Left ventricle myocardium inferior (tissue), 1 donor: ENCODE measurements at regions not wholly inside any gene's neighbourhood (a gene's known extent, or its start where the extent isn't known, plus 50 kb on each side); places are given as distances from the start of the nearest gene placed in this dataset.

Experiments
- DNase-seq: peaks from one replicate; pipeline ENCODE4 v3.0.0-alpha.2; 2020
- H3K27ac ChIP-seq: fragments of 200-600 bp; replicated peaks from 2 replicates; pipeline ENCODE4 v1.8.0; 2021
- H3K27me3 ChIP-seq: fragments of 200-600 bp; 2 replicates; pipeline ENCODE4 v1.8.0; 2021; ENCODE audit warnings: low read depth
- H3K36me3 ChIP-seq: fragments of 200-600 bp; 2 replicates; pipeline ENCODE4 v1.8.0; 2021
- H3K4me1 ChIP-seq: fragments of 200-600 bp; 2 replicates; pipeline ENCODE4 v1.8.0; 2021
- H3K4me3 ChIP-seq: fragments of 200-600 bp; 2 replicates; pipeline ENCODE4 v1.8.0; 2021; ENCODE audit warnings: mild to moderate bottlenecking, moderate library complexity
- H3K9me3 ChIP-seq: fragments of 200-600 bp; replicated peaks from 2 replicates; pipeline ENCODE4 v1.8.0; 2021
- CTCF ChIP-seq: fragments of 200-600 bp; IDR thresholded peaks from 2 replicates; pipeline ENCODE4 v1.8.0; 2021; ENCODE audit warnings: antibody characterized with exemption, mild to moderate bottlenecking, borderline replicate concordance
- intact Hi-C: fragments of 100-400 bp; cut with micrococcal nuclease; formaldehyde crosslinking; loops from one replicate; pipeline ENCODE4 v1.11.0; 2022
- donor health status: DM: no; HTN: yes; CAD: no; lungs with severe emphysema.

DNA sequence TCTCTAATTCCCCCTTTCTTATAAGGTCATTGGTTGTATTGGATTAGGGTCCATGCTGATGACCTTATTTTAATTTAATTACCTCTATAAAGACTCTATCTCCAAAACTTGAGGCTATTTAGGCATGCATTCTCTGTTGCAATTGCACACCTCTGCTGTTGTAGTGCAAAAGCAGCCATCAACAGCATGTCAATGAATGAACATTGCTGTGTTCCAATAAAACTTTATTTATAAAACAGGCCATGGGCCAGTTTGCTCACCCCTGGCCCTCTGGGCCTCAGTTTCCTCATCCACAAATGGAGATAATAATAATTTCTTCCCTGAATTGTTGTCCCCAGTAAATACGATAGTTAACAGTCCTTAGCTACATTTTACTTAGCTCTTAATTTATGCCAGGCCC lies 100.4 kb upstream of the USP24 start:
- Histone ChIP-seq H3K9me3 (no peaks in the 10 kb centered on the region), H3K27me3 (no peaks in the 10 kb centered on the region), H3K36me3 (no peaks in the 10 kb centered on the region), H3K4me1 (peaks cover 27% of the 10 kb centered on the region), H3K4me3 (no peak overlapping the region), H3K27ac (no peak overlapping the region)
- no peak for TF ChIP-seq CTCF
- intact Hi-C loops = no loop called here
- no peak for DNase-seq

- no peak for TF ChIP-seq CTCF
- intact Hi-C loops = no loop called here
- Histone ChIP-seq H3K4me1 (peaks cover 27% of the 10 kb centered on the region), H3K36me3 (no peaks in the 10 kb centered on the region), H3K9me3 (no peaks in the 10 kb centered on the region), H3K27ac (no peak overlapping the region), H3K4me3 (no peak overlapping the region), H3K27me3 (no peaks in the 10 kb centered on the region)
- DNase-seq = no peak
Observed at GRCh38 chr1:55314740-55315139, 99.6 kb upstream of the USP24 start.

- DNase-seq = no peak
- Histone ChIP-seq H3K4me3 (no peak overlapping the region), H3K36me3 (no peaks in the 10 kb centered on the region), H3K4me1 (peaks cover 24% of the 10 kb centered on the region), H3K27me3 (no peaks in the 10 kb centered on the region), H3K27ac (no peak overlapping the region), H3K9me3 (no peaks in the 10 kb centered on the region)
- TF ChIP-seq CTCF = no peak
- intact Hi-C loops = no loop called here
Observed at GRCh38 chr1:55313903-55314302, 98.7 kb upstream of the USP24 start.

DNA sequence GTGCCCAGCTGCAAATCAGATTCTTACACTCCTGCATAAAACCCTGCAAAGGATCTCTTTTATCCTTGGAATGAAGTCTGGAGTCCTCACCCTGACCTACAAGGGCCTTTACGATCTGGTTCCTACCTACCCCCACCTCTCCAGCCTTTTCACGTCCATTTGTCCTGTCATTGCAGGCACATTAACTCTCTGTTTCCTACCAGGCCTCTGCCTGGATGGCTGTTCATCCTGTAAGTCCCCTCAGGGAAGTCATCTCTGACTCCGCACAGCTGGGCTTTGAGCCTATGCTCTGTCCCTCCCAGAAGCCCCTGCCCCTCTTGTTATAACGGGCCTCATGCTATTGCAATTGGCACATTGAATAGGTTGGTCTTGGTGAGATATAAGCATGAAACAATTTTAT lies 96.8 kb upstream of the USP24 start:
- Histone ChIP-seq H3K27me3 (peaks cover 5% of the 10 kb centered on the region), H3K4me1 (peaks cover 8% of the 10 kb centered on the region), H3K4me3 (no peak overlapping the region), H3K9me3 (no peaks in the 10 kb centered on the region), H3K36me3 (no peaks in the 10 kb centered on the region), H3K27ac (no peak overlapping the region)
- intact Hi-C loops = no loop called here
- no peak for DNase-seq
- no peak for TF ChIP-seq CTCF

GRCh38 chr1:55311057-55311641 lies 96.0 kb upstream of the USP24 start:
- Histone ChIP-seq H3K27me3 (peaks cover 5% of the 10 kb centered on the region), H3K4me1 (peaks cover 4% of the 10 kb centered on the region), H3K36me3 (no peaks in the 10 kb centered on the region), H3K4me3 (no peak overlapping the region), H3K9me3 (no peaks in the 10 kb centered on the region), H3K27ac (no peak overlapping the region)
- TF ChIP-seq CTCF = no peak
- intact Hi-C loops = no loop called here
- DNase-seq = no peak
